A673 (cell line): ENCODE measurements at regions not wholly inside any gene's neighbourhood (a gene's known extent, or its start where the extent isn't known, plus 50 kb on each side); places are given as distances from the start of the nearest gene placed in this dataset.

ENCODE experiments used
- BruUV-seq: library from RNA; stranded (reverse); fragments of 400-500 nt; replicated peaks from 2 replicates; lab custom pipeline; 2021; lab: Mats Ljungman, UMichigan
- CTCF ChIA-PET: fragments of 300-600 bp; sonication (Branson Sonifier 250); formaldehyde crosslinking; loops from one replicate; lab custom pipeline; 2022; ENCODE audit warnings: antibody characterized with exemption; lab: Charles Lee
- POLR2A ChIA-PET: fragments of 300-600 bp; sonication (Branson Sonifier 250); formaldehyde crosslinking; loops from one replicate; lab custom pipeline; 2022; ENCODE audit warnings: antibody characterized with exemption; ENCODE audit not compliant: low non-redundant PET; lab: Charles Lee
- DNase-seq: peaks from one replicate; pipeline ENCODE4 v3.0.0-alpha.2; 2015; ENCODE audit warnings: low spot score
- H3K27ac ChIP-seq: fragments of 200-600 bp; sonication (generic); 2 replicates; pipeline ENCODE4 v1.5.1; 2016; ENCODE audit warnings: mixed run types, low read depth, mild to moderate bottlenecking, mixed read lengths, antibody characterized with exemption, low read length; ENCODE audit not compliant: poor library complexity, severe bottlenecking
- H3K27me3 ChIP-seq: fragments of 200-600 bp; sonication (generic); replicated peaks from 2 replicates; pipeline ENCODE4 v1.6.1; 2017; ENCODE audit warnings: mixed run types, low read depth, mild to moderate bottlenecking, mixed read lengths, antibody characterized with exemption, low read length; ENCODE audit not compliant: insufficient read depth, poor library complexity
- H3K36me3 ChIP-seq: fragments of 200-600 bp; sonication (generic); 2 replicates; pipeline ENCODE4 v1.6.1; 2016; ENCODE audit warnings: mixed run types, mild to moderate bottlenecking, mixed read lengths, antibody characterized with exemption, low read length; ENCODE audit not compliant: insufficient read depth, poor library complexity, severe bottlenecking
- H3K4me1 ChIP-seq: fragments of 200-600 bp; sonication (generic); 2 replicates; pipeline ENCODE4 v1.6.1; 2017; ENCODE audit warnings: mixed run types, mild to moderate bottlenecking, mixed read lengths, antibody characterized with exemption, low read length; ENCODE audit not compliant: insufficient read depth, poor library complexity, severe bottlenecking
- H3K4me3 ChIP-seq: fragments of 200-600 bp; sonication (generic); 2 replicates; pipeline ENCODE4 v1.5.1; 2016; ENCODE audit warnings: low read depth, mixed run types, mild to moderate bottlenecking, mixed read lengths, low read length; ENCODE audit not compliant: poor library complexity, severe bottlenecking
- H3K9me3 ChIP-seq: fragments of 200-600 bp; sonication (generic); 2 replicates; pipeline ENCODE4 v1.6.1; 2016; ENCODE audit warnings: mixed run types, low read depth, mild to moderate bottlenecking, mixed read lengths, antibody characterized with exemption, low read length; ENCODE audit not compliant: poor library complexity, severe bottlenecking
- EZH2 ChIP-seq: fragments of 200-600 bp; sonication (generic); IDR thresholded peaks from 2 replicates; pipeline ENCODE4 v1.6.1; 2017; ENCODE audit warnings: borderline replicate concordance, low read depth, mild to moderate bottlenecking, mixed read lengths, antibody characterized with exemption, low read length; ENCODE audit not compliant: poor library complexity, severe bottlenecking
- intact Hi-C: fragments of 100-400 bp; cut with micrococcal nuclease; formaldehyde crosslinking; loops from one replicate; pipeline ENCODE4 v1.10.0; 2022; ENCODE audit not compliant: unreplicated experiment
- TF ChIP-seq, protein P1 (sequence below): fragments of 300-800, 200-600 bp; sonication (generic); conservative IDR thresholded peaks from 2 replicates; pipeline ENCODE4 v1.5.1; 2017; ENCODE audit warnings: low read depth, mild to moderate bottlenecking, antibody characterized with exemption, low read length, moderate library complexity, mixed read lengths

GRCh38 chr4:126778348-126778747 is 854.4 kb upstream of the INTU start:
- H3K27ac ChIP-seq: no peak overlapping the region
- ChIA-PET POLR2A (no interaction called here), CTCF (no interaction called here)
- no peaks in the 10 kb centered on the region for H3K4me1 ChIP-seq
- peaks cover 44% of the 10 kb centered on the region for H3K27me3 ChIP-seq
- no TSS peak for BruUV-seq
- intact Hi-C loops: no loop called here
- H3K36me3 ChIP-seq: no peaks in the 10 kb centered on the region
- DNase-seq: peak; percentile 90
- H3K9me3 ChIP-seq: no peaks in the 10 kb centered on the region
- H3K4me3 ChIP-seq: no peak overlapping the region
- TF ChIP-seq EZH2: no peak
- TF ChIP-seq, protein P1, sequence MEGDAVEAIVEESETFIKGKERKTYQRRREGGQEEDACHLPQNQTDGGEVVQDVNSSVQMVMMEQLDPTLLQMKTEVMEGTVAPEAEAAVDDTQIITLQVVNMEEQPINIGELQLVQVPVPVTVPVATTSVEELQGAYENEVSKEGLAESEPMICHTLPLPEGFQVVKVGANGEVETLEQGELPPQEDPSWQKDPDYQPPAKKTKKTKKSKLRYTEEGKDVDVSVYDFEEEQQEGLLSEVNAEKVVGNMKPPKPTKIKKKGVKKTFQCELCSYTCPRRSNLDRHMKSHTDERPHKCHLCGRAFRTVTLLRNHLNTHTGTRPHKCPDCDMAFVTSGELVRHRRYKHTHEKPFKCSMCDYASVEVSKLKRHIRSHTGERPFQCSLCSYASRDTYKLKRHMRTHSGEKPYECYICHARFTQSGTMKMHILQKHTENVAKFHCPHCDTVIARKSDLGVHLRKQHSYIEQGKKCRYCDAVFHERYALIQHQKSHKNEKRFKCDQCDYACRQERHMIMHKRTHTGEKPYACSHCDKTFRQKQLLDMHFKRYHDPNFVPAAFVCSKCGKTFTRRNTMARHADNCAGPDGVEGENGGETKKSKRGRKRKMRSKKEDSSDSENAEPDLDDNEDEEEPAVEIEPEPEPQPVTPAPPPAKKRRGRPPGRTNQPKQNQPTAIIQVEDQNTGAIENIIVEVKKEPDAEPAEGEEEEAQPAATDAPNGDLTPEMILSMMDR: no peak

DNA sequence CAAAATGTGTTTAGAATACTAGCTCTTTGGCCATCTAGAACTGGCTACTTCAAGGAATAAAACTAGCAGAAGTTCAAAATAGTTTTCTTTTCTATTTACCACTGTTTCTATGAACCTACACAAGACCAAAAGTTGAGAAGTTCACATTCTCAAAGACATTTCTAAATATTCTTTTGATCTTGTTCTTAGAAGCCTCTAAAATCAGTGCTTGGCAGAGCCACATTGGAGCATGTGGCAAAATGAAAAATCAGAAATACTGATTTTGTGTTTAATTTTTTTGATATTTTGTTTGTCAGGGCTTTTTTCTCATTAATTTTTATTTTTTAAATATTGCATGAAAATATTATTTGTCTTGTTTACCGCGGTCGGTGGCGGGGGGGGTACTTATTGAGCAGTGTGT is 853.8 kb upstream of the INTU start:
- TF ChIP-seq, protein P1: no peak
- no peak for TF ChIP-seq EZH2
- no peaks in the 10 kb centered on the region for H3K9me3 ChIP-seq
- no peak for DNase-seq
- intact Hi-C loops: no loop called here
- H3K27ac ChIP-seq: no peak overlapping the region
- H3K27me3 ChIP-seq: peaks cover 45% of the 10 kb centered on the region
- ChIA-PET POLR2A (no interaction called here), CTCF (no interaction called here)
- H3K4me1 ChIP-seq: no peaks in the 10 kb centered on the region
- BruUV-seq: no TSS peak
- H3K4me3 ChIP-seq: no peak overlapping the region
- H3K36me3 ChIP-seq: no peaks in the 10 kb centered on the region

DNA sequence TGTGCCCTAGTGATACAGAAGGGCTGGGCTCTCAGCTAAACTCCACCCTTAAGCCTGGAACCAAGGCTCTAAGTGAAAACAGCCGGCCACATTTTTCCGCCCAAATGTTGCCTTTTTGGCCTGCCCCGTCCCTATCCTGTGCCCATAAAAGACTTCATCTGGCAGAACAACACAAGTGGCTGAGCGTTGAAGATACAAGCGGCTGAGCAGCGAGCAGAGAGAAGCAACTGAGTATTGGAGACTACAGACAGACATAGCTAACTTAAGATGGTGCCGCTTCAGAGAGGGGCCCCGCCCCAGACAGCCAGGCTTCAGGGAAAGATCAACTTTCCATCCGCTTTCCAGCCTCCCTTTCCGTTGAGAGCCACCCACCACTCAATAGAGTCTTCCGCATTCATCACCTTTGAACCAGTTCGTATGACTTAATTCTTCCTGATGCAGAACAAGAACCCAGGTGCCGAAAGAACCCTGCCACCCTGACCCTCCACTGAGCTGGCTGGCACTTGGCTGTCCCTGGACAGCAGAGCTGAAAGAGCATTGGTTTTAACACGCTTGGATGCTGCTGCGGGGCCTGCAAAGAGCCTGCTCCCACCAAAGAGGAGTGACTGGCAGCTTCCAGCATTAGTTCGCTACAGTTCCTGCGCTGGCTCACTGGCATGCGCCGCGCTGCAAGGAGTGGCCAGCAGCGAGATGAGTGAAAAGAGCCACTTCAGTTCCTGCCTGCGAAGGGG is 853.2 kb upstream of the INTU start:
- intact Hi-C loops: no loop called here
- Histone ChIP-seq H3K27ac (no peak overlapping the region), H3K36me3 (no peaks in the 10 kb centered on the region), H3K4me1 (no peaks in the 10 kb centered on the region), H3K27me3 (peaks cover 43% of the 10 kb centered on the region), H3K4me3 (no peak overlapping the region), H3K9me3 (no peaks in the 10 kb centered on the region)
- CTCF ChIA-PET: no interaction called here
- no TSS peak for BruUV-seq
- no peak for DNase-seq
- TF ChIP-seq EZH2: no peak
- TF ChIP-seq, protein P1: no peak
- POLR2A ChIA-PET: no interaction called here
